Psoas muscle (tissue), 7 donors: ENCODE measurements at regions not wholly inside any gene's neighbourhood (a gene's known extent, or its start where the extent isn't known, plus 50 kb on each side); places are given as distances from the start of the nearest gene placed in this dataset.
A peak's percentile ranks its signal among the peaks of the same experiment; 100 is the strongest.

Experiments used
- ATAC-seq, 4 donors: fragments of 200-7000 bp; cut with Tn5 transposase; one replicate each; pipeline ENCODE4 v1.9.1; 2020; ENCODE audit warnings: moderate library complexity in 3 of 4, mild to moderate bottlenecking in 2 of 4
- DNase-seq, 2 donors: peaks; one replicate each; pipeline ENCODE4 v3.0.0-alpha.2; 2020
- H3K27ac ChIP-seq: fragments of 200-600 bp; one replicate; pipeline ENCODE4 v1.8.0; 2022
- H3K27me3 ChIP-seq, 3 donors: fragments of 200-600 bp in 1 of 3; one replicate each; pipeline versions ENCODE4 v1.6.1 to v1.8.0; 2013 to 2022; ENCODE audit warnings: low read length in 2 of 3, mild to moderate bottlenecking in 2 of 3, moderate library complexity in 1 of 3; ENCODE audit not compliant: insufficient read depth in 3 of 3
- H3K36me3 ChIP-seq, 2 donors: fragments of 200-600 bp in 1 of 2; one replicate each; pipeline versions ENCODE4 v1.6.1 to v1.8.0; 2013 to 2022; ENCODE audit warnings: low read depth in 1 of 2, mild to moderate bottlenecking in 1 of 2, moderate library complexity in 1 of 2; ENCODE audit not compliant: insufficient read depth in 1 of 2
- H3K4me1 ChIP-seq: fragments of 200-600 bp; one replicate; pipeline ENCODE4 v1.8.0; 2022
- H3K4me3 ChIP-seq: fragments of 200-600 bp; one replicate; pipeline ENCODE4 v1.8.0; 2022; ENCODE audit warnings: mild to moderate bottlenecking
- H3K9me3 ChIP-seq: fragments of 200-600 bp; one replicate; pipeline ENCODE4 v1.8.0; 2022
- WGBS, 3 donors: extraction: QIAGEN DNeasy Blood & Tissue Kit; methylation state at CpG; one replicate each; pipeline versions ENCODE4 v1.1.6 to v1.1.7; 2013; 5-methylcytosine and 5-hydroxymethylcytosine counted together
- intact Hi-C, 2 donors: fragments of 100-400 bp; cut with DNase I; formaldehyde crosslinking; loops; one replicate each; pipeline versions ENCODE4 v1.11.0 to v1.14.2; 2022
- TF ChIP-seq, protein P1 (sequence below): fragments of 200-600 bp; IDR thresholded peaks from one replicate; pipeline ENCODE4 v1.8.0; 2022; ENCODE audit warnings: antibody characterized with exemption
- donor health status: healthy with polysubstance abuse.
- donor health status: DM: no; HTN: no; CAD: no; lungs with moderate emphysema.
- donor health status: Bipolar disorder and iron deficiency.
- donor health status: healthy.
- donor health status: DM: yes; HTN: yes; CAD: no.
- donor health status: DM: no; HTN: no; CAD: no.
- donor health status: DM: yes; HTN: yes; CAD: no.

DNA sequence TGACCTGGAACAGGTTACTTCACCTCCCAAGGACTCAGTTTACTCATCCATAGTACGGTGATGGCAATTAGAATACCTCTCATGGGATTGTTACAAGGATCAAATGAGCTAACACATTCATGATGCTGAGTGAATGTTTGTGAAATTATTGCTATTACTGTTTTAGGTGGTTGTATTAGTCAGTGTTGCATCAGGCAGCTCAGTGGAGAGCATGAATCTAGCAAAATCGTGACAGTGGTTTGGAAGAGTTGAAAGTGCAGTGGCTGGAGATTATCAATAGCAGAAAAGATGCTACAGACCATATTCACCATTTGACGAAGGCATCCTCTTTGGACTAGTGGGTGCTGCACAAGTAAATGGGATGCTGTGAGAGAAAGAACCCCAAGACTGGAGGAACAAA lies 50.4 kb upstream of the CTNNBL1 start:
- TF ChIP-seq, protein P1, sequence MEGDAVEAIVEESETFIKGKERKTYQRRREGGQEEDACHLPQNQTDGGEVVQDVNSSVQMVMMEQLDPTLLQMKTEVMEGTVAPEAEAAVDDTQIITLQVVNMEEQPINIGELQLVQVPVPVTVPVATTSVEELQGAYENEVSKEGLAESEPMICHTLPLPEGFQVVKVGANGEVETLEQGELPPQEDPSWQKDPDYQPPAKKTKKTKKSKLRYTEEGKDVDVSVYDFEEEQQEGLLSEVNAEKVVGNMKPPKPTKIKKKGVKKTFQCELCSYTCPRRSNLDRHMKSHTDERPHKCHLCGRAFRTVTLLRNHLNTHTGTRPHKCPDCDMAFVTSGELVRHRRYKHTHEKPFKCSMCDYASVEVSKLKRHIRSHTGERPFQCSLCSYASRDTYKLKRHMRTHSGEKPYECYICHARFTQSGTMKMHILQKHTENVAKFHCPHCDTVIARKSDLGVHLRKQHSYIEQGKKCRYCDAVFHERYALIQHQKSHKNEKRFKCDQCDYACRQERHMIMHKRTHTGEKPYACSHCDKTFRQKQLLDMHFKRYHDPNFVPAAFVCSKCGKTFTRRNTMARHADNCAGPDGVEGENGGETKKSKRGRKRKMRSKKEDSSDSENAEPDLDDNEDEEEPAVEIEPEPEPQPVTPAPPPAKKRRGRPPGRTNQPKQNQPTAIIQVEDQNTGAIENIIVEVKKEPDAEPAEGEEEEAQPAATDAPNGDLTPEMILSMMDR: no peak
- H3K27ac ChIP-seq: no peak overlapping the region
- no peaks in the 10 kb centered on the region for H3K36me3 ChIP-seq
- no peak overlapping the region for H3K4me3 ChIP-seq
- WGBS, 3 donors: 57 to 64% (median 63%) methylated on average over 3 of the region's 3 CpGs
- H3K9me3 ChIP-seq: no peaks in the 10 kb centered on the region
- ATAC-seq (no peak), DNase-seq (no peak)
- H3K27me3 ChIP-seq: peaks cover 0 to 26% (median 0%) of the 10 kb centered on the region in 3 donors
- intact Hi-C loops: no loop called here
- H3K4me1 ChIP-seq: no peaks in the 10 kb centered on the region

DNA sequence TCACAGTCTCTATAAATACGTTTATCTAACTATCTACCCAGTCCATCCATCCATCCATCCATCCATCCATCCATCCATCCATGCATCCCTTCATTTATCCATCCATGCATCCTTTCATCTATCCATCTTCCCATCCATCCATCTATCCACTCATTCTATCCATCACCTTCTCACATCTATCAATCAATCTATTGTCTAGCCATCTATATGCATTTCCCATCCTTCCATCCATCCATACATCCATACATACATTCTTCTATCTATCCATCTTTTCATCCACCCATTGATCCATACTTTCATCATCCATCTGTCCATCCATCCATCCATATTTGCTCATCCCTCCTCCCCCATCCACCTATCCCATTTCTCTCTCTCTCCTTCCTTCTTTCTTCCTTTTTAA lies 51.6 kb upstream of the CTNNBL1 start:
- intact Hi-C loops: no loop called here
- H3K9me3 ChIP-seq: no peaks in the 10 kb centered on the region
- TF ChIP-seq, protein P1: no peak
- WGBS, 3 donors: 50 to 74% (median 70%) methylated on average over 1 of the region's 1 CpG
- no peak overlapping the region for H3K4me3 ChIP-seq
- no peaks in the 10 kb centered on the region for H3K36me3 ChIP-seq
- DNase-seq (no peak), ATAC-seq (no peak)
- peaks cover 0 to 26% (median 0%) of the 10 kb centered on the region in 3 donors for H3K27me3 ChIP-seq
- no peaks in the 10 kb centered on the region for H3K4me1 ChIP-seq
- no peak overlapping the region for H3K27ac ChIP-seq

DNA sequence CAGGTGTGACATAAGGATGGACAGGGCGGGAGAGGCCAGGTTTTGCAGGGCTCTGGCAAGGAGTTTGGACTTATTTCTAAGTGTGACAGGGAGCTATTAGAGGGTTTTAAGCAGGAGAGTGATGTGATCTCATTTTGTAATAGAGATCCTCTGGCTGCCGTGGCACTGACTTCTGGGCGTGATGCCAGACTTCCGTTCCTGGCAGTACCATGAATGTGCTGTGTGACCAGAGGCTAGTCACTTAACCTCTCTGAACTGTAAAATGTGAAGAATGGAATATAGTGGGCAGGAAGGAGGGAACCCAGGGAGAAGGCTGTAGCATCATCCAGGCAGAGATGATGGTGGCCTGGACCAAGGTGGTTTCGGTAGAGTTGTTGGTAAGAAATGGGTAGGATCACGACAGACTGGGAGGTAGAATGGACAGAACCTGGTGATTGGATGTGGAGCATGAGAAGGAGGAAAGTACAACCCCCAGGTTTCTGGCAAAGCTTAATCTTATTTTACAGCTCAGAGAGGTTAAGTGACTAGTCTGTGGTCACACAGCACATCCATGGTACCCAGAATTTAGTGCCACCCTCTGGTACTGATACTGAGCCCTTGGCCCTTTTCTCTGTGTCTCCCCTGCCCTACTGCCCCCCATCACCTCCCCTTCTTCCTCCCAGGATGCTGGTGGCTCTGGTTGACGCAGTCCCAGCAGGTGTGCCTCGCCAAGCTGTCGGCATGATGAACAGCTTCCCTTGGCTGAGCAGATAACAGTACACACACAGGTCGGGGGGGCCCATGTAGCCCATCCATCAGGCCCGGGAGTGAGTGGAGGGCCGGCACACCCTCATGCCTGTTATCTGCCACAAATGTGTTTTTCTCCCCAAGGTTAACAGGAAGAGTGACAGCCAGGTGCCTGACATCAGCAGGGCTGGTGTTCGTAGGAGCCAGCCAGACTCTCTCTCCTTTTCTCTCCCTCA lies 52.9 kb upstream of the CTNNBL1 start:
- Histone ChIP-seq H3K9me3 (no peaks in the 10 kb centered on the region), H3K36me3 (no peaks in the 10 kb centered on the region), H3K27ac (no peak overlapping the region), H3K27me3 (peaks cover 0 to 22% (median 0%) of the 10 kb centered on the region in 3 donors), H3K4me3 (no peak overlapping the region), H3K4me1 (no peaks in the 10 kb centered on the region)
- peak in 2 of 4 donors; percentile 14 to 30 for ATAC-seq
- intact Hi-C loops: no loop called here
- DNase-seq: no peak
- WGBS, 3 donors: 39 to 51% (median 44%) methylated on average over 13 of the region's 13 CpGs
- TF ChIP-seq, protein P1: no peak

DNA sequence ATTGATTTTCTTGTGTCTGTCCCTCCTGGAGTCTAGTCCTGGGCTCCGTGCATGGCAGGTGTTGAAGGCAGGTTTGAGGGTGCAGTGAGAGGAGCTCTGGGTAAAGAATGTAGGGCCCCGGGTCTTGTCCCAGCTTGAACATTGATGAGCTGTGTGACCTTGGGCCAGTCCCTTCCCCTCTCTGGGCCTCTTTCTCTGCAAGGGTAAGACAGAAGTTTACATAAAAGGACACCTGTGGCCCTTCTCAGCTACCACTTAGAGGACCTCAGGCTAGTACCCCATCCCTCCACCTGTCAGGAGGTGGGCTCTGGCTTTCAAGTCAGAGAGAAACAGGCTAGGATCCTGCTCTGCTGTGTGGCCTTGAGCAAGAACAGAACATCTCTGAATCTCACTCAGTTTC lies 55.3 kb upstream of the CTNNBL1 start:
- TF ChIP-seq, protein P1: no peak
- no peaks in the 10 kb centered on the region for H3K36me3 ChIP-seq
- intact Hi-C loops: no loop called here
- peaks cover 6% of the 10 kb centered on the region for H3K9me3 ChIP-seq
- 75 to 89% (median 88%) methylated on average over 2 of the region's 2 CpGs for WGBS, 3 donors
- no peak overlapping the region for H3K27ac ChIP-seq
- H3K4me3 ChIP-seq: no peak overlapping the region
- peaks cover 0 to 34% (median 0%) of the 10 kb centered on the region in 3 donors for H3K27me3 ChIP-seq
- no peak for DNase-seq
- no peaks in the 10 kb centered on the region for H3K4me1 ChIP-seq
- ATAC-seq: no peak
